Middle frontal gyrus (tissue), 1 donor: ENCODE measurements at regions not wholly inside any gene's neighbourhood (a gene's known extent, or its start where the extent isn't known, plus 50 kb on each side); places are given as distances from the start of the nearest gene placed in this dataset.
"Not testable (repeated sequence)": the region's sequence is repeated elsewhere in the genome, so short reads cannot be mapped to it uniquely, and the experiment has no call there.

Experiments
- DNase-seq: peaks from one replicate; pipeline ENCODE4 v3.0.0-alpha.2; 2015; ENCODE audit warnings: low spot score; ENCODE audit errors: extremely low spot score

DNA sequence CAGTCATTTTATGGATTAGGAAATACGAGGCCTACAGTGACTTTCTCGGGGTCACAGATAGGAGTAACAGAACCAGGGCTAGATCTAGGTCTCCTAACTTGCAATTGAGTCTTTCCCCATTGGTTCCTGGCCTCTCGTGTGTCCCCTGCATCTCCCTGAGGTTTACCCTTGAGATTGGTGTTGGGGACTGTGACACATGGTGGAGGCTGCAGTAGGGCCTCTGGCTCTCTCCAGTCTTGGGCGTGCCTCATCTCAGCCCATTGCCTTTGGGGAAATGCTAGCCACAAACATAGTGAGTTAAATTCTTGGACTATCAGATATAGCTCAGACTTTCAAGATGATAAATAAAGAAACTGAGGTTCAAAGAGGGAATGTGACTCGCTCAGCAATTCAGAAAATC is 212.1 kb downstream of the KCNRG start:
- DNase-seq, result no peak

GRCh38 chr13:50228527-50228926 is 213.3 kb downstream of the KCNRG start:
- no peak for DNase-seq

- no peak for DNase-seq
These were observed 214.9 kb downstream of the KCNRG start for GRCh38 chr13:50229960-50230661.

DNA sequence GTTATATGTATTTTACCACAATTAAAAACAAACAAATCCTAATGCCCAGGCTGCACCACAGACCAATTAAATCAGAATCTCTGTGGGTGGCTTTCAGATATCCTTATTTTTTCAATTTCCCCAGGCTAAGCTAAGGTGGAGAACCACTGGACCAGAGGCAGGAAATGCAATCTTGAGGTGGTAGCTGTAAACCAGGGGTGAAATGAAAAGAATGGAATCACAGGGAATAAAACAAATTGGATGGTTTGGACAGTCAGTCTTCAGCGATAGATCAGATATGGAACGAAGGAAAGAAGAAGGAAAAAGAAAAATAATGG is 215.4 kb downstream of the KCNRG start:
- no peak for DNase-seq

- DNase-seq, result not testable (repeated sequence)
These were observed 218.3 kb downstream of the KCNRG start for GRCh38 chr13:50233574-50233973.

- no peak for DNase-seq
These were observed 220.5 kb downstream of the KCNRG start for GRCh38 chr13:50235604-50236342.

GRCh38 chr13:50236898-50237318 is 221.7 kb downstream of the KCNRG start:
- no peak for DNase-seq

DNA sequence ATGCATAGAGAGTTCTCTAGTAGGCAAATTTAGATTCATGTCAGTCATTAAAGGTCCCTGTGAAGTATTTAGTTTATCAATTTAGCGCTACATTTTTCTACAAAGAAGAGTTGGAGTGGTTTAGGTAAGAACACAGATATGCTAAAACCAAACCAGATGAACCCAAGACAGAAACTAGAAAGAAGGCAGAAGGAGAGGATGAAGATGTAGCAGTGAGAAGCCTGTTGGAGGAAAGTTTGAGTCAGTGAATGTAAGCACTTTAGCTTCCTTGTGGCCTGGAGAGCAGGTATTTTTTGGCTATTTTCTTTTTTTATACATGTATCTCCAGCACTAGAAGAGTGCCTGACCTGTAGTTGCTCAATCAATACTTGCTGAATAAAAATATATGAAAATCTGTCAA is 223.7 kb downstream of the KCNRG start:
- no peak for DNase-seq

GRCh38 chr13:50241479-50241878 is 226.2 kb downstream of the KCNRG start:
- DNase-seq, result no peak

GRCh38 chr13:50243931-50244330 is 228.7 kb downstream of the KCNRG start:
- DNase-seq, result no peak

- no peak for DNase-seq
These were observed 229.1 kb downstream of the KCNRG start for GRCh38 chr13:50244355-50244712.

- DNase-seq, result no peak
These were observed 229.7 kb downstream of the KCNRG start for GRCh38 chr13:50244713-50245574.

DNA sequence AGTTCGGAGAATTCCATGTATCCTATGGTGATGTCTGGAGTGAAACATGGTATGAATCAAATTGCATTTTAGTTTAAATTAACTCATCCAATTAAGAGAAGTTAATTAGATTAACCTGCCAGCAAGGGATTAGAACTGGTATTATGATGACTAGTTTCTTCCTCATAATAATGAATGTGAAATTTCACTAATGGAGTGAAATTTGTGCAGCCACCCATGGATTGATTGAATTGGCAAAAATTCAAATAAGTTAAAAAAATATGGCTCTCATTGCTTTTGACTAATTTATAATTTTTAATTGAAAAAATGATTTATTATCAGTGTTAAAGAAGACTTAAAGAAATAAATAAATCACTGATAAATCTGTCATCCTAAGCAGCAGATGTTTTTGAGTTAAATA is 232.0 kb downstream of the KCNRG start:
- DNase-seq, result no peak

- DNase-seq, result no peak
These were observed 233.4 kb downstream of the KCNRG start for GRCh38 chr13:50248516-50249143.

- no peak for DNase-seq
These were observed 233.9 kb downstream of the KCNRG start for GRCh38 chr13:50249144-50249521.

GRCh38 chr13:50250401-50250800 is 235.2 kb downstream of the KCNRG start:
- no peak for DNase-seq

GRCh38 chr13:50255639-50256038 is 240.4 kb downstream of the KCNRG start:
- no peak for DNase-seq

DNA sequence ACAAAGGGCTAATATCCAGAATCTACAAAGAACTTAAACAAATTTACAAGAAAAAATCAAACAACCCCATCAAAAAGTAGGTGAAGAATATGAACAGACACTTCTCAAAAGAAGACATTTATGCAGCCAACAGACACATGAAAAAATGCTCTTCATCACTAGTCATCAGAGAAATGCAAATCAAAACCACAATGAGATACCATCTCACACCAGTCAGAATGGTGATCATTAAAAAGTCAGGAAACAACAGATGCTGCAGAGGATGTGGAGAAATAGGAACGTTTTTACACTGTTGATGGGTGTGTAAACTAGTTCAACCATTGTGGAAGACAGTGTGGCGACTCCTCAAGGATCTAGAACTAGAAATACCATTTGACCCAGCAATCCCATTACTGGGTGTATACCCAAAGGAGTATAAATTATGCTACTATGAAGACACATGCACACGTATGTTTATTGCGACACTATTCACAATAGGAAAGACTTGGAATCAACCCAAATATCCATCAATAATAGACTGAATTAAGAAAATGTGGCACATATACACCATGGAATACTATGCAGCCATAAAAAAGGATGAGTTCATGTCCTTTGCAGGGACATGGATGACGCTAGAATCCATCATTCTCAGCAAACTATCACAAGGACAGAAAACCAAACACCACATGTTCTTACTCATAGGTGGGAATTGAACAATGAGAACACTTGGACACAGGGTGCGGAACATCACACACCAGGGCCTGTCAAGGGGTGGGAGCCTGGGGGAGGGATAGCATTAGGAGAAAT is 241.5 kb downstream of the KCNRG start:
- DNase-seq, result not testable (repeated sequence)

GRCh38 chr13:50257646-50258045 is 242.4 kb downstream of the KCNRG start:
- DNase-seq, result no peak

DNA sequence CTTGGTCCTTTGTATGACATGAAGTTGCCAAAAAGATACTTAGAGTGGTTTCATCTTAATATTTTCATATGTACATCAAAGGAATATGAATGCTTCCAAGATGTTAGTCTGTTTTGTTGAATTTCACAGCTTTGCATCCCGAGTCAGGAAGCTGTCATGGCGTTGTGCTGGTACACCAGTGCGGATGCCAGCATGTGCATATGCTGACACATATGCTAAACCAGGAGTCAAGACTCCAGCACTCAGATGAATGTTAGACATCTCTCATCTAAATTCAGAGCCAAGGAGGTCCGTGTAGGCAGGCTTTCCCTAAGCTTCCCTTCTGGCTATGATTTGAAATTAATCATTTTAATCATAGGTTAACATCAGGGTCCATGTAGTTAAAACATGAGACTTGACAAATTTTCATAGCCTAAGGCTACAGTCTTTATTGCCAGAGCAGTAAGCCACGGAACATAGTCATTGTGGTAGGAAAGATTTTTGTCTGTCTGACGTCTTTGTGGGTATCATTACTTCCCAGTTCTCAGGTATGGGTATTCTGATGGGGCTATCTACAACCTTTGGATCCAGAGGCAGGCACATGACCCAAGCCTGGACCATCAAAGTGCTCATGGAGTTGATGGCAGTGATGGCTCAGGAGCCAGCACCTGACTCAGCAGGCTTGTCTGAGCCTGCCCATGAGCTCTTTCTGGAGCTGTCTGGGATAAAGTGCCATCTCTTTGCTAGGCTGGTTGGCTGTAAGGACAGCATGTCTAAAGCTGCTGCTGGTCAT is 246.1 kb downstream of the KCNRG start:
- DNase-seq, result no peak
